ENCODE measurements at regions not wholly inside any gene's neighbourhood (a gene's known extent, or its start where the extent isn't known, plus 50 kb on each side); places are given as distances from the start of the nearest gene placed in this dataset.

GRCh38 chr10:52617346-52617745 lies 155.2 kb downstream of the MBL2 start:
- Histone ChIP-seq H3K36me3 (ENCODE audit: insufficient read depth, insufficient read length, low read length) (no peaks in the 10 kb centered on the region), H3K9ac (ENCODE audit: insufficient read length, low read depth) (no peak overlapping the region), H3K9me3 (ENCODE audit: insufficient read depth, low read length) (no peaks in the 10 kb centered on the region), H3K4me1 (ENCODE audit: insufficient read depth, insufficient read length) (no peaks in the 10 kb centered on the region), H3K4me3 (ENCODE audit: insufficient read length, low read depth) (no peak overlapping the region), H3K27me3 (ENCODE audit: insufficient read depth, insufficient read length) (no peaks in the 10 kb centered on the region)
- no peak for DNase-seq (ENCODE audit: low read depth, low spot score)
- TF ChIP-seq SUZ12 (IDR thresholded peaks at IDR 0.05; ENCODE audit: extremely low read depth, insufficient read depth, insufficient read length), result no peak
- no peak for TF ChIP-seq ZNF274 (IDR thresholded peaks at IDR 0.05; ENCODE audit: low read depth, low read length)
- no peak for TF ChIP-seq YY1 (IDR thresholded peaks at IDR 0.05; ENCODE audit: insufficient read depth, insufficient read length)

- Histone ChIP-seq H3K9me3 (ENCODE audit: insufficient read depth, low read length) (no peaks in the 10 kb centered on the region), H3K4me3 (ENCODE audit: insufficient read length, low read depth) (no peak overlapping the region), H3K4me1 (ENCODE audit: insufficient read depth, insufficient read length) (no peaks in the 10 kb centered on the region), H3K9ac (ENCODE audit: insufficient read length, low read depth) (no peak overlapping the region), H3K36me3 (ENCODE audit: insufficient read depth, insufficient read length, low read length) (no peaks in the 10 kb centered on the region), H3K27me3 (ENCODE audit: insufficient read depth, insufficient read length) (no peaks in the 10 kb centered on the region)
- TF ChIP-seq ZNF274 (IDR thresholded peaks at IDR 0.05; ENCODE audit: low read depth, low read length) (no peak), YY1 (IDR thresholded peaks at IDR 0.05; ENCODE audit: insufficient read depth, insufficient read length) (no peak), SUZ12 (IDR thresholded peaks at IDR 0.05; ENCODE audit: extremely low read depth, insufficient read depth, insufficient read length) (no peak)
- DNase-seq (ENCODE audit: low read depth, low spot score), result no peak
These were observed 153.5 kb downstream of the MBL2 start for GRCh38 chr10:52619052-52619451.

GRCh38 chr10:52621635-52622079 lies 150.9 kb downstream of the MBL2 start:
- Histone ChIP-seq H3K9me3 (ENCODE audit: insufficient read depth, low read length) (no peaks in the 10 kb centered on the region), H3K27me3 (ENCODE audit: insufficient read depth, insufficient read length) (no peaks in the 10 kb centered on the region), H3K9ac (ENCODE audit: insufficient read length, low read depth) (no peak overlapping the region), H3K4me3 (ENCODE audit: insufficient read length, low read depth) (no peak overlapping the region), H3K36me3 (ENCODE audit: insufficient read depth, insufficient read length, low read length) (no peaks in the 10 kb centered on the region), H3K4me1 (ENCODE audit: insufficient read depth, insufficient read length) (no peaks in the 10 kb centered on the region)
- no peak for DNase-seq (ENCODE audit: low read depth, low spot score)
- TF ChIP-seq SUZ12 (IDR thresholded peaks at IDR 0.05; ENCODE audit: extremely low read depth, insufficient read depth, insufficient read length) (no peak), ZNF274 (IDR thresholded peaks at IDR 0.05; ENCODE audit: low read depth, low read length) (no peak), YY1 (IDR thresholded peaks at IDR 0.05; ENCODE audit: insufficient read depth, insufficient read length) (no peak)

GRCh38 chr10:52623761-52624160 lies 148.8 kb downstream of the MBL2 start:
- H3K4me3 ChIP-seq (ENCODE audit: insufficient read length, low read depth), result no peak overlapping the region
- DNase-seq (ENCODE audit: low read depth, low spot score), result no peak
- no peak for TF ChIP-seq YY1 (IDR thresholded peaks at IDR 0.05; ENCODE audit: insufficient read depth, insufficient read length)
- no peak for TF ChIP-seq SUZ12 (IDR thresholded peaks at IDR 0.05; ENCODE audit: extremely low read depth, insufficient read depth, insufficient read length)
- TF ChIP-seq ZNF274 (IDR thresholded peaks at IDR 0.05; ENCODE audit: low read depth, low read length), result no peak
- H3K36me3 ChIP-seq (ENCODE audit: insufficient read depth, insufficient read length, low read length), result no peaks in the 10 kb centered on the region
- no peaks in the 10 kb centered on the region for H3K4me1 ChIP-seq (ENCODE audit: insufficient read depth, insufficient read length)
- H3K9ac ChIP-seq (ENCODE audit: insufficient read length, low read depth), result no peak overlapping the region
- no peaks in the 10 kb centered on the region for H3K27me3 ChIP-seq (ENCODE audit: insufficient read depth, insufficient read length)
- H3K9me3 ChIP-seq (ENCODE audit: insufficient read depth, low read length), result no peaks in the 10 kb centered on the region

GRCh38 chr10:52627279-52627678 lies 145.3 kb downstream of the MBL2 start:
- H3K4me3 ChIP-seq (ENCODE audit: insufficient read length, low read depth), result no peak overlapping the region
- DNase-seq (ENCODE audit: low read depth, low spot score), result no peak
- TF ChIP-seq SUZ12 (IDR thresholded peaks at IDR 0.05; ENCODE audit: extremely low read depth, insufficient read depth, insufficient read length), result no peak
- no peak for TF ChIP-seq ZNF274 (IDR thresholded peaks at IDR 0.05; ENCODE audit: low read depth, low read length)
- TF ChIP-seq YY1 (IDR thresholded peaks at IDR 0.05; ENCODE audit: insufficient read depth, insufficient read length), result no peak
- no peak overlapping the region for H3K9ac ChIP-seq (ENCODE audit: insufficient read length, low read depth)
- no peaks in the 10 kb centered on the region for H3K27me3 ChIP-seq (ENCODE audit: insufficient read depth, insufficient read length)
- no peaks in the 10 kb centered on the region for H3K9me3 ChIP-seq (ENCODE audit: insufficient read depth, low read length)
- H3K4me1 ChIP-seq (ENCODE audit: insufficient read depth, insufficient read length), result no peaks in the 10 kb centered on the region
- no peaks in the 10 kb centered on the region for H3K36me3 ChIP-seq (ENCODE audit: insufficient read depth, insufficient read length, low read length)

GRCh38 chr10:52631146-52631545 lies 141.4 kb downstream of the MBL2 start:
- no peak for DNase-seq (ENCODE audit: low read depth, low spot score)

GRCh38 chr10:52631648-52632047 lies 140.9 kb downstream of the MBL2 start:
- DNase-seq (ENCODE audit: low read depth, low spot score), result no peak
- H3K9ac ChIP-seq (ENCODE audit: insufficient read length, low read depth), result no peak overlapping the region
- TF ChIP-seq SUZ12 (IDR thresholded peaks at IDR 0.05; ENCODE audit: extremely low read depth, insufficient read depth, insufficient read length) (no peak), YY1 (IDR thresholded peaks at IDR 0.05; ENCODE audit: insufficient read depth, insufficient read length) (no peak), ZNF274 (IDR thresholded peaks at IDR 0.05; ENCODE audit: low read depth, low read length) (no peak)
- H3K36me3 ChIP-seq (ENCODE audit: insufficient read depth, insufficient read length, low read length), result no peaks in the 10 kb centered on the region
- H3K27me3 ChIP-seq (ENCODE audit: insufficient read depth, insufficient read length), result no peaks in the 10 kb centered on the region
- no peaks in the 10 kb centered on the region for H3K9me3 ChIP-seq (ENCODE audit: insufficient read depth, low read length)
- H3K4me1 ChIP-seq (ENCODE audit: insufficient read depth, insufficient read length), result no peaks in the 10 kb centered on the region
- no peak overlapping the region for H3K4me3 ChIP-seq (ENCODE audit: insufficient read length, low read depth)

More at GRCh38 chr10:52631146-52631545, 141.4 kb downstream of the MBL2 start:
- Histone ChIP-seq H3K27me3 (ENCODE audit: insufficient read depth, insufficient read length) (no peaks in the 10 kb centered on the region), H3K36me3 (ENCODE audit: insufficient read depth, insufficient read length, low read length) (no peaks in the 10 kb centered on the region), H3K4me1 (ENCODE audit: insufficient read depth, insufficient read length) (no peaks in the 10 kb centered on the region), H3K9ac (ENCODE audit: insufficient read length, low read depth) (no peak overlapping the region), H3K9me3 (ENCODE audit: insufficient read depth, low read length) (no peaks in the 10 kb centered on the region), H3K4me3 (ENCODE audit: insufficient read length, low read depth) (no peak overlapping the region)
- TF ChIP-seq SUZ12 (IDR thresholded peaks at IDR 0.05; ENCODE audit: extremely low read depth, insufficient read depth, insufficient read length), result no peak
- no peak for TF ChIP-seq ZNF274 (IDR thresholded peaks at IDR 0.05; ENCODE audit: low read depth, low read length)
- TF ChIP-seq YY1 (IDR thresholded peaks at IDR 0.05; ENCODE audit: insufficient read depth, insufficient read length), result no peak
